Erythroblast (primary cell): ENCODE measurements at regions not wholly inside any gene's neighbourhood (a gene's known extent, or its start where the extent isn't known, plus 50 kb on each side); places are given as distances from the start of the nearest gene placed in this dataset.

ENCODE experiments used
- GATA1 ChIP-seq: IDR thresholded peaks from 2 replicates; pipeline ENCODE4 v1.6.1; 2011; ENCODE audit warnings: low read depth, mild to moderate bottlenecking, control low read depth, low read length, moderate library complexity
- POLR2A ChIP-seq: IDR thresholded peaks from 2 replicates; pipeline ENCODE4 v1.6.1; 2011; ENCODE audit warnings: mild to moderate bottlenecking, low read length

DNA sequence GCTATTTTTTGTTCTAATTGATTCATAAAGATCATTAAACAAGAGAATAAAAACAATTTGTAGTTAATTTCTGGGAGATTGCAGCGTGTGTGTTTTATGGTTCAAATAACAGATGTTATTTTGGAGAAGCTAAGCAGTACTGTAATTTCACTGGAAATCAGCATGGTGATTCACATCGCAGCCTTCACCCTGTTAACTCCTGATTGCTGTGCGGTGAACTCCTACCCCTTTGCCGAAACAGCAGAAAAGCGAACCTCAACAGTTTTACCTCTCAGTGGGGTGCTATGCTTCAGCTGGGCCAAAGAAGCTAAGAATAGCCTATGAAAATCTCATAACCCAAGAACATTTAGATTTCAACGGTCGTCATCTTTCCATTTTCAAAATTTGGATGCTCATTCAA, 441.5 kb upstream of the RARB start:
- TF ChIP-seq POLR2A: no peak
- TF ChIP-seq GATA1: no peak
